HG03457 (cell line): ENCODE measurements at regions not wholly inside any gene's neighbourhood (a gene's known extent, or its start where the extent isn't known, plus 50 kb on each side); places are given as distances from the start of the nearest gene placed in this dataset.
"Not testable (repeated sequence)": the region's sequence is repeated elsewhere in the genome, so short reads cannot be mapped to it uniquely, and the experiment has no call there.

Source experiments
- ATAC-seq: cut with Tn5 transposase; IDR thresholded peaks from one replicate; pipeline ENCODE4 v1.9.1; 2021; ENCODE audit warnings: moderate number of reproducible peaks; ENCODE audit not compliant: unreplicated experiment

- no peak for ATAC-seq
These were observed 141.2 kb downstream of the LRRC3B start for GRCh38 chr3:26763723-26764122.

- ATAC-seq, result no peak
These were observed 143.5 kb downstream of the LRRC3B start for GRCh38 chr3:26766031-26766430.

DNA sequence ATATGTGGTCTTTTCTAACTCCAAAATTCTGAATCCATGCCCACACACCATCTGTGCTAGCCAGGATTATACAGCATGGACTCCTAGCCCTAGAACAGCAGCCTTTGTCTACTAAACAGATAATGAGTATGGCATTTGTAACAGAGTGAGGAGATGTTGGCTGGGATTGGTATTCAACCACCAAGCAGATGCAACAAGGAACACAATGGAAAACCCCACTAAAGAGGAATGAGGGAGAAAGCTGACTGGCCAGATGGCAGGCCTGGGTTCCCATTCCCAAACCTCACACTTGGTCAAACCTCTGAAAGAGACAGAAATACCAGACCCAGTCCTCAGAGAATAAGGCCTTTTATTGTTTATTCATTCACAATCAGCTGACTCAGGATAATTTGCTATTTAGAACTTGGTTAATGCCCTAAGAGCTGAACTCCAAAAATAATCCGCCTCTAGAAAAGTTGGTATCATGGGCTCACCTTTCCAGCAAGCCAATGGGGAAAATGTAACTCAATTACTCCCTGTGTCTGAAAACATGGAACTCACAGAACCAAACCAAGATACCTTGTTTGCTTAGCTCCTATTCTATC, 145.6 kb downstream of the LRRC3B start:
- no peak for ATAC-seq

DNA sequence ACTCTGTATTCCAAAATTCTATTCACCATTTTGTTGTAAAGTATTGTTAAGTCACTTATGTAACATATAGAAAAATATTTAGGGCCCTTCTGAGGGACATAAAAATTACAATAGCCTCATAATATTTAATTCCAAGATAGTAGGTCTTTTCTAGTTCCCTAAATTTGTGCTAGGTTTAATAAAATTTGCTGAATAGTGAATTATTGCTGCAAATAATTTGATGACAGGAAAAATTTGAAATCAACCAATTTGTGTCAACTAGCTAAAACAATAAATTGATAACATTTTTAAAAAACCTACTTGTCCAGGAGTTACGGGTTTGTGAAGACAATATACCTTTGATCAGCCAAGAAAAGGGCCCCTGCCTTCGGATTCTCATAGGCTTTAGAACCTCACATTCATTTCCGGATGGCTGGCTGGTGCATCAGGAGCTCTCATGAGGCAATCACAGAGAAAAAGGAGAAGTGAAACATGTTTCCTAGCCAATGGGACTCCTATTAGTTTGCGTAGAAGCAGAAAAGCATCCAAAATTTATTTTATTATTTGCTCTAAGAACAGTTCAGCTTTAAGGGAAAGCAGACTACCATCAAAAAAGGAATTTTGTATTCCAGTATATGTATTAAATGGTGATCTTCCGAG, 177.2 kb downstream of the LRRC3B start:
- ATAC-seq, result no peak

- no peak for ATAC-seq
These were observed 184.7 kb downstream of the LRRC3B start for GRCh38 chr3:26807272-26807671.

DNA sequence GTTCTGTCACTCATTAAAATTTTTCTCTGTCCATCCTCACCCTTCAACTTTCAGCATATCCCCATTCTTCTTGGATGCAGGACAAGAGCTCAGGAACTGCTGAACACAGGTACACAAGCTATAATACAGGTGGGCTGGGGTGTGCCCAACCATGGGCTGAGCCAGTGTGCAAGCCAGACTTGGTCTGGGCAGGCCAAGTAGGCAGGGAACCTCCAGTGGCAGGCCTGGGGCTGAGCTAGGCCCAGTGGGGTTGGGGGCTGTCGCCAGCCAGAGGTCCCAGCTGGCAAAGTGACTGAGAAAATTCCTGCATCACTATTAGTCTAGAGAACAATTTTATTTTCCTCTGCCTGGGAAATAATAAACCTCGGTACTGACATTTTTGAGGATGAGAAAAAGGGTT, 202.9 kb downstream of the LRRC3B start:
- no peak for ATAC-seq

DNA sequence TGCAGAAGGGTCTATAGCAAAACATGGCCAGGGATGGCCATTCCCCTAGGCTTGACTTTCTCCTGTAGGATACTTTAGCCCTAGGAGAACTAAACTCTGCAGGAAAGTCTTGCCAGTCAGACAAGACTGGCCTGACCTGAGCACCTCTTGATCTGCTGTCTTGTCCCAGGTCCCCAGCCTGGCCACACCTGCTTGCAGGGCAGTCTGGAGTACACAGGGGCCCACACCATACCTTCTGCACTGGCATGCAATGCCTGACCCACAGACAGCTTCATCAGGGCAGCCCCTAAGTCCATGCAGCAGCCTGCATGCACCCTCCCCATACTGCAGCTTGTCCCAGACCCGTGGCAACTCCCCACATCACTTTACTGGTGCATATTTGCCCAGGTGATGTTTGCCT, 204.6 kb downstream of the LRRC3B start:
- no peak for ATAC-seq

GRCh38 chr3:26838026-26838425, 215.5 kb downstream of the LRRC3B start:
- no peak for ATAC-seq

- no peak for ATAC-seq
These were observed 216.4 kb downstream of the LRRC3B start for GRCh38 chr3:26839001-26839400.

- no peak for ATAC-seq
These were observed 217.8 kb downstream of the LRRC3B start for GRCh38 chr3:26840272-26840870.

DNA sequence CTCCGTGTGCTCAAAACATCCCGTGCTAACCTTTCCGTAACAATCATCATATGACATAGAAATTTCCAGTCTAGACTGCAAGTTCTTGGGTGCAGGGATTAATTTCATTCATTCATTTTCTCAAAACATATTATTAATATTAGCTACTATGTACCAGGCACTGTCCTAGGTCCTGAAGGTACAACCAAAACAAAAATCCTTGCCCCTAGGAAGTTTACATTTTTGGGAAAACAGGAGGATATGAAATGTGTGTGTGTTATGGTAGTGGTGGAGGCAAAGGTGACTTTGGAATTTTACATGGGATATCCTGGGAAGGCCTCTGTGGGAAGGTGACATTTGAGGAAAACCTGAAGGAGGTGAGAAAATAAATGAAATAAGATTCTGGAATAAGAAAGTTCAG, 222.6 kb downstream of the LRRC3B start:
- ATAC-seq, result no peak

DNA sequence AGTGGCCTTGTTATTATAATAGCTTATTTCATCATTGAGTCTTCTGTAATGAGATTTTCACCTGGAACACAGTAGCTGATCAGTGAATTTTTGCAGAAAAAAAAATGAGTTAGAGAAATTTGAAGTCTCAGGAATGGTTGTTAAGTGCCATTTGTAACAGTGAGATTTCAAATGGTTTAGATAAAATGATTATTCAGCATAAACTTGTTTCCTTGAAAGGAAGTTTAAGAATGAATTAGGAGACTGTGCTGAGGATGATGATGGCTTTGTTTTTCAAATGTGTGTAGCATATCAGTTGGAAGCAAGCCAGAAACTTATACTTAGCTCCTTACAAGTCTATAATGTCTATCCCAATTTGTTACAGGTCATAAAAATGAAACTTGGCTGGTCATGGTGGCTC, 225.1 kb downstream of the LRRC3B start:
- no peak for ATAC-seq

DNA sequence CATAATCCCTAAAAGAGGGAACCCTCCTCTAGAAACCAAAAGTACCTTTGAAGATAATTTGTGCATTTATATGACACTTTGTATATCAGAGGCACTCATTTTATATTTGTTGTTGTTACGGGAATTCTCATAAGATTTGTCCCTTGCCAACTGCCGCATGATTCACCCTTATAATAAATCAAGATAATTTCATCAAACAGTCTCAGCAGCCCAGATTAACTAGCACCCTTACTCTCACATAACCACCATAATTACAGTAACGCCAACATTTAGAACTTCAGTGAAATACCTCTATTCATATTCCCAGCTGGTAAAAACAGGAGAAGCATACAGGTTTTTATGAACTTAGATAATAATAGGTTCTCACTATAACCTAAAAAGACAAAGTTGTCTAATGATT, 271.9 kb downstream of the LRRC3B start:
- no peak for ATAC-seq

- no peak for ATAC-seq
These were observed 292.6 kb downstream of the LRRC3B start for GRCh38 chr3:26915208-26915607.

- ATAC-seq, result no peak
These were observed 298.3 kb downstream of the LRRC3B start for GRCh38 chr3:26920646-26921478.

GRCh38 chr3:26931896-26932295, 309.3 kb downstream of the LRRC3B start:
- no peak for ATAC-seq

DNA sequence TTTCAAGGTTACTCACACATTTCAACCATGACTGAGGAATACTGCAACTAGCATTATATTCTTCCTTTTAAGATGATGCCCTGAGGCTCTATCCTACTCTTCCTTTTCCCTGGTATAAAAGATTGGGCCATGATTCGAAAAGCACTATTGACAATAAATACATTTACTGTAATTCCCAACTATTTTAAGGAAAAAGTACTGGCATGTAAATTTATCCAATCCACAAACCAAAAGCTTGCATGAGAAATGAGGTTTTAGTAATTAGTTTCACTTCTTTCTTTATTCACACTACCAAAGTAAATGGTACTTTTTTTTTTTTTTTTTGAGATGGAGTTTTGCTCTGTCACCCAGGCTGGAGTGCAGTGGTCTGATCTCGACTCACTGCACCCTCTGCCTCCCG, 310.2 kb downstream of the LRRC3B start:
- ATAC-seq, result no peak

- not testable (repeated sequence) for ATAC-seq
These were observed 322.9 kb downstream of the LRRC3B start for GRCh38 chr3:26945480-26945879.

GRCh38 chr3:26960382-26960781, 337.8 kb downstream of the LRRC3B start:
- ATAC-seq, result no peak

DNA sequence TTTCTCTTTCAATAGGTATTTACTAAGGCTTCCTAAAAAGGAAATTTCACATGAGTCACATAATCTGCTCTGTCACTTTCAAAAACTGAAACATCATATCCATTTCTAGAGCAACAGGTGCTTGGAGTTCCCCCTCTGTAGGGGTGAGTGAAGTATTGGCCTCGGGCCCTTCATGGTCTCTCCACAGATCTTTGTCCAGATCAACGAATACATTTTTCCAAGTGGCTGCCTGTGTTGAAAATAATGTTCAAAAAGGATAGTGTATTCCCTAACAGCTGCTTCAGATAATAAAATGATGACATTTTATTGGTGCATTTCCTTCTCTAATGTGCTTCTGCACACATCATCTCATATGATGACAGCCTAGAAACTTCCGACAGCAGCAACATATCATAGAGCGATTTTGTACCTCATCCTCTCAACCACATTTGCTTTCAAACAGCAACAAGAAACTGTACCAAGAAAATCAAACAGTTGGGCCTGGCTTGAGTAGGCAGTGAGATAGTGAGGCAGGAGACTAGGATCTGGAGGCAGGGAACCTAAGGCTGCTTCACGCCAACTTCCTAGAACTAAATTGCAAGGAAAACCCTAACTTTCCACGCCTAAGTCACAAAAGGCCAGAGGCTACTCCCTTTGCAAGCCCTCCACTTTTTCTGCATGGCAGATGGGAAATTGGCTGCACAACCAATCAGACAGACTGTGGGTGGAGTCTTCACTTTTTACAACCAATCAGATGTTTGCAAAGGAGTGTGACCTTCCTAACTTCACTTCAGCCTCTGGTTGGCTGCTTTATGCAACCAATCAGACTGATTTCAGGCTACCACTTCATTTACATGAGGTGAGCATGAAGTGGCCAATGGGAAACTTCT, 340.2 kb downstream of the LRRC3B start:
- peak; percentile 93 for ATAC-seq

DNA sequence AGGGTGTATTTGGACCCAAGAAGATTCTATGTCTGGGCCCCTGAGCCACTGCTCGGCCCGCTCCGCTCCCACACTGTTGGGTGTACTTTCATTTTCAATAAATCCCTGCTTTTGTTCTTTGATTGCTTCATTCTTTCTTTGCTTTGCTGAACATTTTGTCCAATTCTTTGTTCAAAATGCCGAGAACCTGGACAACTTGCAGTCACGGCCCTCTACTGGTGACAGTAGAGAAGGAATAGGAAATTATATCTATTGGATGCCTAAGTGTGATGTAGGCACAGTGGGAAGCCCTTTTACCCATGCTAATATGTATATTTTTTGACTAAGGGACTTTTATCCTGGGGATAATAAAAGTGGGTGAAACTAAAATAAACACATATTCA, 340.8 kb downstream of the LRRC3B start:
- ATAC-seq, result no peak
